ENCODE measurements at regions not wholly inside any gene's neighbourhood (a gene's known extent, or its start where the extent isn't known, plus 50 kb on each side); places are given as distances from the start of the nearest gene placed in this dataset.

GRCh38 chr5:144024090-144024489, 146.4 kb downstream of the YIPF5 start:
- Histone ChIP-seq H2BK15ac (ENCODE audit: low read depth, low read length) (no peak overlapping the region), H3K79me2 (ENCODE audit: insufficient read depth, low read length) (no peaks in the 10 kb centered on the region), H3K56ac (ENCODE audit: insufficient read length, low read depth, low read length) (no peak overlapping the region), H3K23ac (ENCODE audit: insufficient read length, low read depth, low read length) (no peak overlapping the region), H4K5ac (ENCODE audit: insufficient read length, low read depth, low read length) (no peak overlapping the region), H2BK5ac (ENCODE audit: insufficient read length, low read length) (no peak overlapping the region), H3K18ac (ENCODE audit: insufficient read length, low read depth, low read length) (no peak overlapping the region), H3K4me1 (ENCODE audit: insufficient read depth, low read length) (no peaks in the 10 kb centered on the region), H2AK5ac (ENCODE audit: insufficient read length, low read length) (no peak overlapping the region), H3K27me3 (ENCODE audit: insufficient read depth, low read length) (no peaks in the 10 kb centered on the region), H3T11ph (ENCODE audit: low read length) (no peak overlapping the region), H4K91ac (ENCODE audit: insufficient read length, low read depth, low read length) (no peak overlapping the region), H3K23me2 (ENCODE audit: insufficient read length, low read depth, low read length, poor library complexity, severe bottlenecking) (no peaks in the 10 kb centered on the region), H2AFZ (ENCODE audit: low read length) (no peak overlapping the region), H2BK12ac (ENCODE audit: insufficient read length, low read depth, low read length) (no peak overlapping the region), H3K9ac (ENCODE audit: extremely low read depth, insufficient read length, low read length) (no peak overlapping the region), H2BK20ac (ENCODE audit: low read depth, low read length, poor library complexity, severe bottlenecking) (no peak overlapping the region), H4K20me1 (ENCODE audit: control insufficient read depth, insufficient read depth, insufficient read length) (no peaks in the 10 kb centered on the region), H4K8ac (replicated peaks; ENCODE audit: insufficient read length, low read depth, low read length) (no peak overlapping the region), H3K4me2 (ENCODE audit: insufficient read depth, insufficient read length, low read length) (no peak overlapping the region), H3K14ac (ENCODE audit: insufficient read depth, low read length) (no peak overlapping the region), H3K79me1 (ENCODE audit: insufficient read depth, low read depth, low read length, poor library complexity, severe bottlenecking) (no peaks in the 10 kb centered on the region), H3K4ac (ENCODE audit: low read depth, low read length) (no peak overlapping the region), H2BK120ac (ENCODE audit: low read depth, low read length, poor library complexity, severe bottlenecking) (no peak overlapping the region), H3K9me3 (ENCODE audit: control insufficient read depth, low read depth, low read length) (no peaks in the 10 kb centered on the region), H3K27ac (ENCODE audit: insufficient read length, low read depth, low read length) (no peak overlapping the region)
- Mint-ChIP-seq H3K27me3 (ENCODE audit: low read depth) (no peaks in the 10 kb centered on the region), H3K36me3 (ENCODE audit: insufficient read depth in 1 of 3, low read depth in 3 of 3) (peaks cover 12 to 32% (median 22%) of the 10 kb centered on the region in 3 experiments), H3K27ac (no peak overlapping the region), H3K4me3 (no peak overlapping the region), H3K4me1 (peaks cover 0 to 3% of the 10 kb centered on the region in 2 experiments; a peak in 1 of 4 replicates), H3K9me3 (peaks cover 23 to 26% of the 10 kb centered on the region in 2 experiments)
- DNase-seq, result no peak
- WGBS (ENCODE audit: extremely low coverage, insufficient read length, low lambda C conversion rate), result no CpG with 5 or more reads among the region's 1 CpG
- TF ChIP-seq, protein P1, sequence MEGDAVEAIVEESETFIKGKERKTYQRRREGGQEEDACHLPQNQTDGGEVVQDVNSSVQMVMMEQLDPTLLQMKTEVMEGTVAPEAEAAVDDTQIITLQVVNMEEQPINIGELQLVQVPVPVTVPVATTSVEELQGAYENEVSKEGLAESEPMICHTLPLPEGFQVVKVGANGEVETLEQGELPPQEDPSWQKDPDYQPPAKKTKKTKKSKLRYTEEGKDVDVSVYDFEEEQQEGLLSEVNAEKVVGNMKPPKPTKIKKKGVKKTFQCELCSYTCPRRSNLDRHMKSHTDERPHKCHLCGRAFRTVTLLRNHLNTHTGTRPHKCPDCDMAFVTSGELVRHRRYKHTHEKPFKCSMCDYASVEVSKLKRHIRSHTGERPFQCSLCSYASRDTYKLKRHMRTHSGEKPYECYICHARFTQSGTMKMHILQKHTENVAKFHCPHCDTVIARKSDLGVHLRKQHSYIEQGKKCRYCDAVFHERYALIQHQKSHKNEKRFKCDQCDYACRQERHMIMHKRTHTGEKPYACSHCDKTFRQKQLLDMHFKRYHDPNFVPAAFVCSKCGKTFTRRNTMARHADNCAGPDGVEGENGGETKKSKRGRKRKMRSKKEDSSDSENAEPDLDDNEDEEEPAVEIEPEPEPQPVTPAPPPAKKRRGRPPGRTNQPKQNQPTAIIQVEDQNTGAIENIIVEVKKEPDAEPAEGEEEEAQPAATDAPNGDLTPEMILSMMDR (conservative IDR thresholded peaks at IDR 0.05), result no peak
